ENCODE measurements at regions not wholly inside any gene's neighbourhood (a gene's known extent, or its start where the extent isn't known, plus 50 kb on each side); places are given as distances from the start of the nearest gene placed in this dataset.

DNA sequence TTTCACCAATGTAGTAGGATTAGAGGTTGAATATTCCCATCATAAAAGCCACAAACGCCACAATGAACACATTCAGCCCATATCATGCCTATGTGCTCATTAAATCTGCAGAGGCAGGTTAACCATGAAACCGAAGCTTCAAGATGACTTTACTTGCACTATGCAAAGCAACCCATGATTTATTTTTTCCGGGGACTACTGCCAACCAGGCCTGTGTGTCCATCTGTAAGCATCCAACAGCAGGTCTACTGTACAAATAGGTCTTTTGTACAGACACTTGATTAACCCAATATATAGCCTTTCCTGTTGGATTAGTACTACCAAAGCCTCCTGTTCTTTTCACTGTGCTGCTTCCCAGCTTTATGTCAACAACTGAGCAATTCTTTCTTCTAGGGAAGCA is 104.9 kb upstream of the CDH10 start:
- TF ChIP-seq CTCF (IDR thresholded peaks at IDR 0.05; ENCODE audit: control extremely low read depth in 1 of 3, insufficient read depth in 1 of 3, low read depth in 1 of 3, low read length in 3 of 3) (no peak), POLR2A (IDR thresholded peaks at IDR 0.05; ENCODE audit: control extremely low read depth in 1 of 2, low read depth in 2 of 2, low read length in 2 of 2) (no peak), EP300 (IDR thresholded peaks at IDR 0.05; ENCODE audit: borderline replicate concordance in 1 of 2, low read depth in 2 of 2, low read length in 2 of 2) (no peak), EZH2 (IDR thresholded peaks at IDR 0.05; ENCODE audit: low read depth, low read length, severe bottlenecking) (no peak), TAF1 (IDR thresholded peaks at IDR 0.05; ENCODE audit: low read depth, low read length) (no peak), SIN3A (conservative IDR thresholded peaks at IDR 0.05 in 1 of 2, IDR thresholded peaks at IDR 0.05 in 1 of 2; ENCODE audit: low read depth in 1 of 2, low read length in 2 of 2) (no peak), PHF8 (conservative IDR thresholded peaks at IDR 0.05; ENCODE audit: low read depth, low read length) (no peak), CHD1 (IDR thresholded peaks at IDR 0.05; ENCODE audit: low read depth, low read length) (no peak)
- TF ChIP-seq, protein P1, sequence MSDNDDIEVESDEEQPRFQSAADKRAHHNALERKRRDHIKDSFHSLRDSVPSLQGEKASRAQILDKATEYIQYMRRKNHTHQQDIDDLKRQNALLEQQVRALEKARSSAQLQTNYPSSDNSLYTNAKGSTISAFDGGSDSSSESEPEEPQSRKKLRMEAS (IDR thresholded peaks at IDR 0.05): no peak

All from H1 (cell line).